ENCODE measurements at regions not wholly inside any gene's neighbourhood (a gene's known extent, or its start where the extent isn't known, plus 50 kb on each side); places are given as distances from the start of the nearest gene placed in this dataset.

DNA sequence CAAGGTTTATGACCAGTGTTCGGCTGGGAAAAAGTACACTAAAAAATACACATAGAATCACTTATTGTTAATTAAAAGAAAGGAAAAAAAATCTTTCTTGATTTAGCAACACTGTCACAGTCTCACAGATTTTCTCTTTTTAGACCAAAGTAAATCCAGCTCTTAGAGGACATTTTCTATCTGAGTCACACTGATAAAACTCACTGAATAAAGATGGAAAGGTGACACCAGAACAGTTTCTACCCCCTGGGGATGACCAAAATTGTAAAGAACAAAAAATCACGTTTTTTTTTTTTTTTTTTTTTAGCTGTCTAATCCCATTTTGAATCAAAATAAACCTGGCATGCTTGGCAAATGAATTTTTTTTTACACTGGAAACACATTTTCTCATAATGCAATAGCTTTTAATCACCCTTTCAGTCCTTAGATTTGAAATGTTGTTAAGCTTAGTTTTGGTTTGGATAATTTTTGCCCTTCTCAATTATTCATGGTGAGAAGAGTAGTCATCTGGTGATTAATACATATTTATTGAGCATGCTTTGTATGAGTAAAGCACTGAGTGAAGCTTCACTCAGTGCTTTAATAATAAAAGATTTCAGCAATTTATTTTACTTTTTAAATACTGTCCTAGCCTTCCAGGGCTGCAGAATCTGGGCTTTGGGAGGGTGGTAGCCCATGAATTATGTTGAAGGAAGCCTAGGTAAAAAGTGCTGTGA is 886.3 kb downstream of the SLC4A3 start:
- no peak overlapping the region for H3K4me3 Mint-ChIP-seq
- no peak overlapping the region for H3K27ac Mint-ChIP-seq (ENCODE audit: low read depth)
- no peaks in the 10 kb centered on the region for H3K4me1 Mint-ChIP-seq
- no peaks in the 10 kb centered on the region for H3K36me3 Mint-ChIP-seq (ENCODE audit: insufficient read depth)
- no peaks in the 10 kb centered on the region for H3K27me3 Mint-ChIP-seq
- DNase-seq (ENCODE audit: low spot score in 2 of 2) (no peak), ATAC-seq (replicated peaks; ENCODE audit: extremely low read depth, poor library complexity, severe bottlenecking) (no peak)
- peaks cover 2% of the 10 kb centered on the region for H3K9me3 Mint-ChIP-seq

DNA sequence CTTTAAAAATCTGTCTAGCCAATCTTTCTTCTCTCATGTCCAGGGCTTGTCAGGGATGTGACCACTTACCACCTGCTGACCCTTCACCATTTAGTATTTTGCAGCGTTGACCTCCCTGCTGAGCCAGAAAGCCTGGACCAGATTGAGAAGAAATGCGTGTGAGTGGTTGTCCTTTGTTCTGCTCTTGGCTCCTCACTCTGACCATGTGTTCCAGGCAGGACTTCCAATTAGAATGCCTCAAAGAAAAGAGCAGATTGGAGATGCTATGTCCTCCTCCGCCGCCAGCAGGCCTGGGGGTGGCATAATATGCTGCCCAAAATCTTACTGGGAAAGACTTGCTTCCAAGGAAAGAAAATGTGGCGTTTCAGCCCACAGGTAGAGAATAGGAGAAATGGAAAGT is 894.1 kb downstream of the SLC4A3 start:
- DNase-seq (ENCODE audit: low spot score in 2 of 2) (no peak), ATAC-seq (replicated peaks; ENCODE audit: extremely low read depth, poor library complexity, severe bottlenecking) (no peak)
- no peak overlapping the region for H3K4me3 Mint-ChIP-seq
- no peak overlapping the region for H3K27ac Mint-ChIP-seq (ENCODE audit: low read depth)
- peaks cover 8% of the 10 kb centered on the region for H3K9me3 Mint-ChIP-seq
- no peaks in the 10 kb centered on the region for H3K36me3 Mint-ChIP-seq (ENCODE audit: insufficient read depth)
- H3K4me1 Mint-ChIP-seq = no peaks in the 10 kb centered on the region
- no peaks in the 10 kb centered on the region for H3K27me3 Mint-ChIP-seq

DNA sequence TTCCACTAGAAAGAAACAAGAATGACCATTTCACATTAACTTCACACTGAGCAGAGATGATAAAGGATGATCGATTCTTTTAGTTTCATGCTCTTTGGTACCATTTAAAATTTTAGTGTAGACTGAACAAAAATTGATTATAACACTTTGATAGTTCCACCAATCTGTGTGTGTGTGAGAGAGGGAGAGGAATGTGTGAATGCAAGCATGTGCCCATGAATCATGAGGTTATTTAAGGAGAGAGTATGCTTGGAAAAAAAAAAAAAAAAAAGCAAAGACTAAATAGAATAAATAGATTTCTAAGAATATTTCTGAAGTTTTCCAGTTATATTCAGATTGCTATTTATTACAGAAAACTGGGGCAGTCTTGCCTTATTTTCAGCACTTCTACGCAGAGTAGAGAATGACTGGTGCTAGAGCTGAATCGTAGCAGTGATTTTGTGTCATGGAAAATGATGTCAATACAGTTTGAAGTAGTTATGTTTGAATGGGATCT is 900.8 kb downstream of the SLC4A3 start:
- no peaks in the 10 kb centered on the region for H3K36me3 Mint-ChIP-seq (ENCODE audit: insufficient read depth)
- no peaks in the 10 kb centered on the region for H3K27me3 Mint-ChIP-seq
- H3K9me3 Mint-ChIP-seq = peaks cover 11% of the 10 kb centered on the region
- ATAC-seq (replicated peaks; ENCODE audit: extremely low read depth, poor library complexity, severe bottlenecking) (no peak), DNase-seq (ENCODE audit: low spot score in 2 of 2) (no peak)
- H3K4me3 Mint-ChIP-seq = no peak overlapping the region
- no peaks in the 10 kb centered on the region for H3K4me1 Mint-ChIP-seq
- H3K27ac Mint-ChIP-seq (ENCODE audit: low read depth) = no peak overlapping the region

GRCh38 chr2:220531216-220531615 is 903.8 kb downstream of the SLC4A3 start:
- peaks cover 11% of the 10 kb centered on the region for H3K9me3 Mint-ChIP-seq
- H3K36me3 Mint-ChIP-seq (ENCODE audit: insufficient read depth) = no peaks in the 10 kb centered on the region
- no peak overlapping the region for H3K27ac Mint-ChIP-seq (ENCODE audit: low read depth)
- no peaks in the 10 kb centered on the region for H3K27me3 Mint-ChIP-seq
- no peak for ATAC-seq (replicated peaks; ENCODE audit: extremely low read depth, poor library complexity, severe bottlenecking)
- no peak for DNase-seq (ENCODE audit: low spot score in 2 of 2)
- no peaks in the 10 kb centered on the region for H3K4me1 Mint-ChIP-seq
- no peak overlapping the region for H3K4me3 Mint-ChIP-seq

- Mint-ChIP-seq H3K36me3 (ENCODE audit: insufficient read depth) (no peaks in the 10 kb centered on the region), H3K27me3 (no peaks in the 10 kb centered on the region), H3K4me3 (no peak overlapping the region), H3K9me3 (peaks cover 11% of the 10 kb centered on the region), H3K4me1 (no peaks in the 10 kb centered on the region), H3K27ac (ENCODE audit: low read depth) (no peak overlapping the region)
- ATAC-seq (replicated peaks; ENCODE audit: extremely low read depth, poor library complexity, severe bottlenecking) = no peak
- no peak for DNase-seq (ENCODE audit: low spot score in 2 of 2)
Observed at GRCh38 chr2:220533485-220533884, 906.1 kb downstream of the SLC4A3 start.

GRCh38 chr2:220539481-220539880 is 912.1 kb downstream of the SLC4A3 start:
- Mint-ChIP-seq H3K4me1 (no peaks in the 10 kb centered on the region), H3K4me3 (no peak overlapping the region), H3K27ac (ENCODE audit: low read depth) (no peak overlapping the region), H3K27me3 (no peaks in the 10 kb centered on the region), H3K36me3 (ENCODE audit: insufficient read depth) (peaks cover 2% of the 10 kb centered on the region), H3K9me3 (peaks cover 5% of the 10 kb centered on the region)
- DNase-seq (ENCODE audit: low spot score in 2 of 2) (no peak), ATAC-seq (replicated peaks; ENCODE audit: extremely low read depth, poor library complexity, severe bottlenecking) (no peak)

DNA sequence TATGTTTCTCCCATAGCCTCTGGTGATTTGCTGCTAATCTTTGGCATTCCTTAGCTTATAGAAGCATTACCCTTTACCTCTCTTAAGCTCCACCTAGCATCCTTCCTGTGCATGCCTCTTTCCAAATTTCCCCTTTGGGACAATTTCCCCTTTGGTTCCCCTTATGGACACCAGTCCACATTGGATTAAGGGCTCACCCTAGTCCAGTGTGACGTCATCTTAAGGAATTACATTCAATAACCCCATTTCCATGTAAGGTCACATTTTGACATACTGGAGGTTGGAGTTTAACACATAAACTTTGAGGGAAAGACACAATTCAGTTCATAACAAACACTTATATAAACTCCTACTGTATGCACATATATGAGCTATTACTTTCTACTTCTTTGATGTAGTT is 916.6 kb downstream of the SLC4A3 start:
- Mint-ChIP-seq H3K27ac (ENCODE audit: low read depth) (no peak overlapping the region), H3K4me3 (no peak overlapping the region), H3K27me3 (no peaks in the 10 kb centered on the region), H3K4me1 (no peaks in the 10 kb centered on the region), H3K36me3 (ENCODE audit: insufficient read depth) (peaks cover 2% of the 10 kb centered on the region), H3K9me3 (peaks cover 5% of the 10 kb centered on the region)
- ATAC-seq (replicated peaks; ENCODE audit: extremely low read depth, poor library complexity, severe bottlenecking) (no peak), DNase-seq (ENCODE audit: low spot score in 2 of 2) (no peak)

DNA sequence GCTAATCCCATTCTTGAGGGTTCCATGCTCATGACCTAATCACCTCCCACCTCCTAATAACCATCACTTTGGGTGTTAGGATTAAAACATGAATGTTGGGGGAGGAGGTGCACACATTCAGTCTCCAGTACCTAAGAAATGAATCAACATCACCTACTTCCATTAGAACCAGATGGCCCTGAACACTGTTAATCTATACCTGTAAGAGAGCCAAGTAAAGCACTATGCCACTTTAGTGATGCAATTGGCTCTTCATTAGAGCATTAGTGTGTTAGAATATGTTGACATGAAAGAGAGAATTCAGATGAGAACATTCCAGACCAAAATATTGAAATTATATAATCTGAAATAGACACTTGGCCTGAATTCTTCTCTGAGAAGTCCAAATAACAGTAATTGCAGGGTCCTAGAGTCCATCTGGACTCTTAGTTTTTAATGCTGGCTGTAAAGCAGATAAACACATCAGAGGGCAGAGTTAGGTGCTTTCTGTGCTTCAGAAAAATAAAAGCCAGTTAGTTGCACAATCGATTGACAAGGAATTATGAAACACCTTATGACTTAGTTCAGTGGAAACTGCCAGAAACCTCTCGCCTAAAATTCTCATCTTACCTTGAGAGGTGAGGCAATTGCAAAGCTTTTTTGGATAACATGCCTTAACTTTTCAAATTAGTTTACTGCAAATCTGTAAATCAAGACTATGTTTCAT is 923.7 kb downstream of the SLC4A3 start:
- no peak for ATAC-seq (replicated peaks; ENCODE audit: extremely low read depth, poor library complexity, severe bottlenecking)
- DNase-seq (ENCODE audit: low spot score in 2 of 2) = no peak
- Mint-ChIP-seq H3K36me3 (ENCODE audit: insufficient read depth) (no peaks in the 10 kb centered on the region), H3K4me3 (no peak overlapping the region), H3K27ac (ENCODE audit: low read depth) (no peak overlapping the region), H3K9me3 (no peaks in the 10 kb centered on the region), H3K27me3 (no peaks in the 10 kb centered on the region), H3K4me1 (no peaks in the 10 kb centered on the region)

- ATAC-seq (replicated peaks; ENCODE audit: extremely low read depth, poor library complexity, severe bottlenecking) (no peak), DNase-seq (ENCODE audit: low spot score in 2 of 2) (no peak)
- Mint-ChIP-seq H3K27me3 (no peaks in the 10 kb centered on the region), H3K4me3 (no peak overlapping the region), H3K27ac (ENCODE audit: low read depth) (no peak overlapping the region), H3K36me3 (ENCODE audit: insufficient read depth) (no peaks in the 10 kb centered on the region), H3K9me3 (no peaks in the 10 kb centered on the region), H3K4me1 (no peaks in the 10 kb centered on the region)
Observed at GRCh38 chr2:220552790-220553535, 925.5 kb downstream of the SLC4A3 start.

DNA sequence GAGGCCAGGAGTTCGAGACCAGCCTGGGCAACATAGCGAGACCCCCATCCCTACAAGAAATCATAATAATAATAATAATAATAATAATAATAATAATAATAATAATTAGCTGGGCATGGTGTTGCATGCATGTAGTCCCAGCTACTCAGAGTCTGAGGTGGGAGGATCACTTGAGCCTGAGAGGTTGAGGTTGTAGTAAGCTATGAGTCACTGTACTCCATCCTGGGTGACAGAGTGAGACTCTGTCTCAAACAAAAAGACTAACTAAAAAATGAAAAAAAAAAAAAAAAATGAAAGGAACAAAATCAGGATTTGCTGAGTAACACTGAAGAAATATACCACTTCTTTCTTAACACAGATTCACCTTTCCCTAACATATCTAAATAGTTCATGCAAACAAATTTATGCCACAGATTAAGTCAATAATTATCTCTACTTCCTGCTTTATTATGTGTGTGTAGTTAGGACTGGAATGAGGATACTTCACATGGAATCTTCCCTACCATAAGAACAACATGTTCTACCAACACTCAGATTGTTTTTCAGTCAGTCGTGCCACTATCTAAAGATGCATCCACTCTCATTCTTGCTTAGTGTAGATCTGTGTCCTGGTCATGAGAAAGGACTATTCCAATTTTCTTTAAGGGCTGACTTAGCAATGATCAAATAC is 928.7 kb downstream of the SLC4A3 start:
- Mint-ChIP-seq H3K36me3 (ENCODE audit: insufficient read depth) (no peaks in the 10 kb centered on the region), H3K4me3 (no peak overlapping the region), H3K9me3 (peaks cover 6% of the 10 kb centered on the region), H3K4me1 (no peaks in the 10 kb centered on the region), H3K27ac (ENCODE audit: low read depth) (no peak overlapping the region), H3K27me3 (no peaks in the 10 kb centered on the region)
- ATAC-seq (replicated peaks; ENCODE audit: extremely low read depth, poor library complexity, severe bottlenecking) = no peak
- DNase-seq (ENCODE audit: low spot score in 2 of 2) = no peak

- peaks cover 6% of the 10 kb centered on the region for H3K9me3 Mint-ChIP-seq
- H3K36me3 Mint-ChIP-seq (ENCODE audit: insufficient read depth) = no peaks in the 10 kb centered on the region
- H3K4me1 Mint-ChIP-seq = no peaks in the 10 kb centered on the region
- H3K27ac Mint-ChIP-seq (ENCODE audit: low read depth) = no peak overlapping the region
- no peaks in the 10 kb centered on the region for H3K27me3 Mint-ChIP-seq
- ATAC-seq (replicated peaks; ENCODE audit: extremely low read depth, poor library complexity, severe bottlenecking) (no peak), DNase-seq (ENCODE audit: low spot score in 2 of 2) (no peak)
- no peak overlapping the region for H3K4me3 Mint-ChIP-seq
Observed at GRCh38 chr2:220556658-220557057, 929.2 kb downstream of the SLC4A3 start.

GRCh38 chr2:220560192-220560591 is 932.8 kb downstream of the SLC4A3 start:
- Mint-ChIP-seq H3K27ac (ENCODE audit: low read depth) (no peak overlapping the region), H3K4me1 (no peaks in the 10 kb centered on the region), H3K4me3 (no peak overlapping the region), H3K9me3 (peaks cover 6% of the 10 kb centered on the region), H3K36me3 (ENCODE audit: insufficient read depth) (no peaks in the 10 kb centered on the region), H3K27me3 (no peaks in the 10 kb centered on the region)
- ATAC-seq (replicated peaks; ENCODE audit: extremely low read depth, poor library complexity, severe bottlenecking) (no peak), DNase-seq (ENCODE audit: low spot score in 2 of 2) (no peak)

Data from central memory CD8-positive, alpha-beta T cell (primary cell).